Hepatocyte (in vitro differentiated cells): ENCODE measurements at regions not wholly inside any gene's neighbourhood (a gene's known extent, or its start where the extent isn't known, plus 50 kb on each side); places are given as distances from the start of the nearest gene placed in this dataset.

Experiments
- CTCF ChIP-seq: fragments of 200-600 bp; sonication (generic); IDR thresholded peaks from 2 replicates; pipeline ENCODE4 v1.5.1; 2016; ENCODE audit warnings: antibody characterized with exemption, mild to moderate bottlenecking; ENCODE audit not compliant: poor library complexity
- EZH2 ChIP-seq: fragments of 200-600 bp; sonication (generic); IDR thresholded peaks from 2 replicates; pipeline ENCODE4 v1.6.1; 2016; ENCODE audit warnings: antibody characterized with exemption, mild to moderate bottlenecking, borderline replicate concordance
- EZH2phosphoT487 ChIP-seq: fragments of 200-600 bp; sonication (generic); IDR thresholded peaks from one replicate; pipeline ENCODE4 v1.6.1; 2018; ENCODE audit warnings: antibody characterized with exemption, mild to moderate bottlenecking, low read depth, moderate library complexity; ENCODE audit not compliant: unreplicated experiment, severe bottlenecking

DNA sequence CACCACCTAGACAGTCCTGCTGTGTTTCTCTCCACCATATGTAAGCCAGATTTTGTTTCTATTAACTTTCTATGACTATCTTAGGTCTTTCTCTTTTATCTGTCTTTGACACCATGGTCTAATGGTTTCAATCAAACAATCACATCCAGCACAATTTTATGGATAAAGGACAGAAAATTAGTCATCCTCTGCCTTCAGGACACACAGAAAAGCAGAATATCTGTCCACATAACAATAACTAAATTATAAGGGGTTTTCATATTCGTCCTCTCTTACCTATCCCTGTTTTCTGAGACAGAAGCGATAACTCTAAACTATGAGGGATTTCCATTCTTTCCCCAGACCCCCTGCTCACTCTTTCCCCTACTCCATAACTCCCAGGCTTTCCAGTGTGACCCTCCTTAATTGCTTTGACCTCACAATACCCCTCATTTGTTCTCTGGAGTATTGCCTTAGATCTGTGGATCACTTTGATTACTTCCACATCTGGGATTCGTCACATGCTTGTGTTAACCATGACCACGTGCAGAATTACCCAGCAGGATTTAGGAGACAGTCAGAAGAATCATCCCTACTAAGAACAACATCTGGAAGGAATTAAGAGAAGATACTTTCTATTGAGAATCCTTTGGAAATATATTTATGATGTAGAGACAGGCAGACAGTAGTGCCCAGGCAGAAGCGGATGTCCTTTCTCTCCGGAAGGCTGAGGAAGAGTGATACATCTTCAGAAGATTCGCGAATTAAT is 108.2 kb upstream of the GREM2 start:
- TF ChIP-seq CTCF (no peak), EZH2phosphoT487 (no peak), EZH2 (no peak)
